Amniotic stem cell (primary cell): ENCODE measurements at regions not wholly inside any gene's neighbourhood (a gene's known extent, or its start where the extent isn't known, plus 50 kb on each side); places are given as distances from the start of the nearest gene placed in this dataset.
"Not testable (repeated sequence)": the region's sequence is repeated elsewhere in the genome, so short reads cannot be mapped to it uniquely, and the experiment has no call there.

Experiments used
- DNase-seq: peaks from one replicate; lab custom pipeline; 2025; lab: John Stamatoyannopoulos, UW

DNA sequence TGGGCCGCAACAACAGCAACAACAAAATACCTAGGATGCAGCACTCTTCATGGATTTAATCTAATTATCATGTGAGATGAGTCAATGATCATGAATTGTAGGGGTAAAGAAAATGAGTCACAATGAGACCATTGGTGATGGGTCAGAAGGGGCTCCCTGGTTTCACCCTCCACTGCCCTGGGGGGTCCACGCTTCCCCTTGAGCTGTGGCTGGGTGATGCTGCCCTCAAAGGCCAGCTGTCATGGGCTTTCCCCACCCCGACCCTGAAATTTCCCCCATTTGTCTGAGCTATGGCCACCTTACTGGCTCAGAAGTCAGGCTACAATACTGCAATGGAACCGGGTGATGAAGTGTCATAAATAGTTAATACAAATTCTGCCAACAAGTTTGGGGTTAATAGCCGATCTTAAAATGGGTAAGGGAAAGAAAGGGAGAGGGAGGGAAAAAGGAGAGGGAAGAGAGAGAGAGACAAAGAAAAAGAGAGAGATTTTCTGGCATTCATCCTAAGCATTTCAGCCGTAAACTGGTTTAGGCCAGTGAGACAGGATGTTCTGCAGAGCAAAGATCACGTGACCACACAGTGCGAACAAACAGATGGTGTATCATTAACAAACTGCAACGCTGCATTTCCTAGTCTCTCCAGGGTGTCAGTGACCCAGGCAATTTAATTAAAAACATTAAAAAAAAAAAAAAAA is 143.4 kb upstream of the ERRFI1 start:
- no peak for DNase-seq

- no peak for DNase-seq
These were observed 141.8 kb upstream of the ERRFI1 start for GRCh38 chr1:8167936-8168335.

DNA sequence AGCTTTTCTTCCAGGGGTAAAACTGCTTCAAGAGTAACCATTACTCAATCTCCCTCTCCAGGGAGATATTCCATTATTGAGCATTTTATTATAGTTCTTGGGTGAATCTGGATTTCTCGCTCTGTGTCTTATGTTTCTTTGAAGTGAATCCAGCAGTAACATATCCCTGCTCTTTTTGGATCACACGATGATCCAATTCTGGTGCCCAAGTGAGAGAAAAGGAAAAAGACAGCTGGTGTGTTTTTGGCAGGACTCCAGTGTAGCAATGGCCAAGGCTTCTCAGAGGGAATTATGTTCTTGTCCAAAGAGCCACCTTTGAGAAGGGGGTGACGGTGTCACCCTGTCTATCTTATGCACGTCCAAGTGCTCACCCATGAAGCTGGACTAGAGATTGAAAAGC is 140.3 kb upstream of the ERRFI1 start:
- no peak for DNase-seq

DNA sequence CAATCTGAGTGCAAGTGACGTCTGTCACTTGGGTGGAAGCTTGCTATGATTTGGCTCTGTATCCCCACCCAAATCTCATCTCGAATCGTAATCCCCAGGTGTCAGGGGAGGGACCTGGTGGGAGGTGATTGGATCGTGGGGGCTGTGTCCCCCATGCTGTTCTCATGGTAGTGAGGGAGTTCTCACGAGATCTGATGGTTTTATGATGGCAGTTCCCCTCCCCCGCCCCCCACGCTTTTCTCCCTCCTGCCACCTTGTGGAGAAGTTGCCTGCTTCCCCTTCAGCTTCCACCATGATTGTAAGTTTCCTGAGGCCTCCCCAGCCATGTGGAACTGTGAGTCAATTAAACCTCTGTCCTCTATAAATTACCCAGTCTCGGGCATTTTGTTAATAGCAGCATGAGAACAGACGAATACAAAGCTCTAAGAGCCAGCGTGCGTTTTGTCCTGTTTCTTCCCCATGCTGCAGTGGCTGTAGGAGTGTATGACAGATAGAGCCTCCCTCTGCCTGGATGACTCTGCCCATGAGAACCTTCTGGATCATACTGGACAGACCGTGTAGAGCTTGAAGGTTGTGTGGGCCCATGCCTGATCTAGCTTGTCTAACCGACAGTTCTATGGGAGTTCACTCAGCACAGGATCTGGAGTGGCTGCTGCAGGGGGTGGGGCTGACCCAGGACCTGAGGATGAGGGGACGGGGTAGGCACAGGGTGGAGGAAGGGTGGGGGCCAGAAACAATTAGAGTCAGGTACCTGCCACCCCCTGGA is 139.7 kb upstream of the ERRFI1 start:
- DNase-seq, result no peak

DNA sequence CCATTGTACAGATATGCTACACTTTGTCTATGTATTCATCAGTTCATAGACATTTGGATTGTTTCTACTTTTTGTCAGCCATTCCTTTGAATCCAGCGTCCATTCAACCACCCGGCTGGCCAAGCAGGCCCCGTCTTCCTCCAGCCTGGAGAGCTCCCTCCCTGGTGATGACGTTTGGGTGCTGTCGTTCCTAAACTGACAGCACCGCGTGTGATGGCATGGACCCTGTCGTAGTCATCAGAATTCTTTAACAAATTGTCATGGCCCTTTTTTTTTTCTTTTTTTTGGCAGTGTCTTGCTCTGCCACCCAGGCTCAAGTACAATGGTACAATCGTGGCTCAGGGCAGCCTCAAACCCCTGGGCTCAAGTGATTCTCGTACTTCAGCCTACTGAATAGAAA is 138.6 kb upstream of the ERRFI1 start:
- DNase-seq, result no peak

GRCh38 chr1:8163039-8163438 is 136.9 kb upstream of the ERRFI1 start:
- no peak for DNase-seq

- no peak for DNase-seq
These were observed 136.1 kb upstream of the ERRFI1 start for GRCh38 chr1:8162168-8162567.

DNA sequence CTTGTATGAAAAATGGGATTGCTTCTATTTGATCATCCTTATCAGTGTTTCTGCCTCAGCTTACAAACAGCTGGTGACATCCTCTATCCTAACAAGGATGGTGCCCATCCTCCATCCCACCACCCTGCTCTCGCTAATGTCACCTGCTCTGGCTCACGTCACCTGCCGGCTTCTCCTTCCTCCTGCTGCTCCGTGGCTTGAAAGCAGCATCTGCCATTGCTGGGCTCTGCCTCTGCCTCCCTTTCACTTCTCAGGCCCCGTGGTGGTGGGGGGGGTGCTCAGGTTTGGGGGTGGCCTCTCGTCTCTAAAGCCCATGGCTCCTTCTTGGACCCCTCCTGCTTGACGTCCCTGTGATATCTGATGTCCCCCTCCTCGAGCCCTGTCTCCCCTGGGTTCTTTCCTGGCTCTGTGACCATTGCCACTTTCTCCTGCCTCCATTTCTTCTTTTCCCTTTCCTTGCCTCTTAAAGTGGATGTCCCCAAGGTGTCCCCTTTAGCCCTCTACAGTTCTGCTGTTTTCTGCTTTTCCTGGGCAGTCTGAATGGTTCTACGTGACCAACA is 135.5 kb upstream of the ERRFI1 start:
- DNase-seq, result no peak

DNA sequence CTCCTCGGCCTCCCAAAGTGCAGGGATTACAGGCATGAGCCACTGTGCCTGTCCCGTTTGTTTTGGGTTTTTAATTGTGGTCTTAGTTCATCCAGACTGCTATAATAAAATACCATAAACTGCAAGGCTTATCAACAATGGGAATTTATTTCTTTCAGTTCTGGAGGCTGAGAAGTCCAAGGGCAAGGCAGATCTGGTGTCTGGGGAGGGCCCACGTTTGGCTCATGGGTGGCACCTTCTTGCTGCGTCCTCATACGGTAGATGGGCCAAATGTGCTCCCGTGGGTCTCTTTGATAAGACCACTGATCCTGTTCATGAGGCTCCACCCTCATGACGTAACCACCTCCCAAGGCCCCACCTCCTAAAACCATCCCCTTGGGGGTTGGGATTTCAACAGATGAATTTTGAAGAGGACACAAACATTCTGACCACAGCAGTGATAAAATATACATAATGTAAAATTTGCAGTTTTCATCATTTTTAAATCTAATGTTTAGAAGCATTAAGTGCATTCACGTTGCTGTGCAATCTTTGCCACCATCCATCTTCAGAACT is 133.4 kb upstream of the ERRFI1 start:
- DNase-seq, result no peak

DNA sequence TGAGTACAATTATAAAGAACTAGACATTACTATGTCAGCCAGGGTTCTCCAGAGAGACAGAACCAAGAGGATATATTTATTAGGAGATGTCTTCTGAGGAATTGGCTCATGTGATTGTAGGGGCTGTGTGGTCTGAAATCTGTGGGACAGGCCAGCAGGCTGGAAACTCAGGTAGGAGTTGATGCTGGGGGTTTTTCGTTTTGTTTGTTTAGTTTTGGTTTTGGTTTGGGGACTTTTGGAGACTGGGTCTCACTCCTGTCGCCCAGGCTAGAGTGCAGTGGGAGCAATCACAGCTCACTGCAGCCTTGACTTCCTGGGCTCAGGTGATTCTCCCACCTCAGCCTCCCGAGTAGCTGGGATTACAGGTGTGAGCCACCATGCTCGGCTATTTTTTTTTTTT is 132.9 kb upstream of the ERRFI1 start:
- DNase-seq, result no peak

DNA sequence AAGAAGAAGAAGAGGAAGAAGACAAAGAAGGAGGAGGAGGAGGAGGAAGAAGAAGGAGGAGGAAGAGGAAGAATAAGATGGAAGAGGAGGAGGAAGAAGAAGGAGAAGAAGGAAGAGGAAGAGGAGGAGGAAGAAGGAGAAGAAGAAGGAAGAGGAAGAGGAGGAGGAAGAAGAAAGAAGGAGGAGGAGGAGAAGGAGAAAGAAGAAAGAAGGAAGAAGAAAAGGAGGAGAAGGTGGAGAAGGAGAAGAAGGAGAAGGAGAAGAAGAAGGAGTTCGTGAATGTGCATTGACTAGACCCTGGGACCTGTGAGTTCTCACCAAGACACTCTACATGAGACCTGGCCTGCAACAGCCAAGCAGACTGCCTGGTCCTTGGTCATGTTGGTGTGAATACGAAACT is 131.7 kb upstream of the ERRFI1 start:
- DNase-seq, result no peak

DNA sequence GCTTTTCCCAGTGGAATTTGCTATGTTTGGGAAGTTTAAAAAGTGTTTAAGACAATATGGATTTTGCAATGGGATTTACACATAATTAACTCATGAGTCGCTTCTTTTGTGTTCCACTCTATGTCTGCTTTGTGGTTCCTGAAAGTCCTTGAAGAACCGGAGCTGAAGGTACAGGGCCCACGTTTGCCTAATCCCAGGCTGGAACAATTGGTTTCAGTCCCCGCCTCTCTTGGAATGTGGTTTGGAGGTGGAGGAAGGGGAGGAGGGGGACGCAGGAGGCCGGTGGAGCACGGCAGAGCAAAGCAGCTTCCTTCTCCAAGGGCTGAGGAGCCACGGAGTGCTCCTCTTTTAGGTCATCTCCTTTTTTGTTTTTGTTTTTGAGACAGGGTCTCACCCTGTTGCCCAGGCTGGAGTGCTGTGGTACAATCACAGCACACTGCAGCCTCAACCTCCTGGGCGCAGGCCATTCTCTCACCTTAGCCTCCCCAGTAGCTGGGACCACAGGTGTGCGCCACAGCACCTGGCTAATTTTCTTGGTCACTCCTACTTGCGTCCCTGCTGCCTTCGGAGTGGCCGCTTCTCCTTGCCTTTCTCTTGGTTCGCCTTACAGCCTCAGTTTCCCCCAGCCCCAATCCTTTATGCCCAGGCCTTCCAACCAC is 129.5 kb upstream of the ERRFI1 start:
- no peak for DNase-seq

GRCh38 chr1:8154621-8155052 is 128.5 kb upstream of the ERRFI1 start:
- DNase-seq, result no peak

GRCh38 chr1:8153961-8154360 is 127.9 kb upstream of the ERRFI1 start:
- DNase-seq, result no peak

DNA sequence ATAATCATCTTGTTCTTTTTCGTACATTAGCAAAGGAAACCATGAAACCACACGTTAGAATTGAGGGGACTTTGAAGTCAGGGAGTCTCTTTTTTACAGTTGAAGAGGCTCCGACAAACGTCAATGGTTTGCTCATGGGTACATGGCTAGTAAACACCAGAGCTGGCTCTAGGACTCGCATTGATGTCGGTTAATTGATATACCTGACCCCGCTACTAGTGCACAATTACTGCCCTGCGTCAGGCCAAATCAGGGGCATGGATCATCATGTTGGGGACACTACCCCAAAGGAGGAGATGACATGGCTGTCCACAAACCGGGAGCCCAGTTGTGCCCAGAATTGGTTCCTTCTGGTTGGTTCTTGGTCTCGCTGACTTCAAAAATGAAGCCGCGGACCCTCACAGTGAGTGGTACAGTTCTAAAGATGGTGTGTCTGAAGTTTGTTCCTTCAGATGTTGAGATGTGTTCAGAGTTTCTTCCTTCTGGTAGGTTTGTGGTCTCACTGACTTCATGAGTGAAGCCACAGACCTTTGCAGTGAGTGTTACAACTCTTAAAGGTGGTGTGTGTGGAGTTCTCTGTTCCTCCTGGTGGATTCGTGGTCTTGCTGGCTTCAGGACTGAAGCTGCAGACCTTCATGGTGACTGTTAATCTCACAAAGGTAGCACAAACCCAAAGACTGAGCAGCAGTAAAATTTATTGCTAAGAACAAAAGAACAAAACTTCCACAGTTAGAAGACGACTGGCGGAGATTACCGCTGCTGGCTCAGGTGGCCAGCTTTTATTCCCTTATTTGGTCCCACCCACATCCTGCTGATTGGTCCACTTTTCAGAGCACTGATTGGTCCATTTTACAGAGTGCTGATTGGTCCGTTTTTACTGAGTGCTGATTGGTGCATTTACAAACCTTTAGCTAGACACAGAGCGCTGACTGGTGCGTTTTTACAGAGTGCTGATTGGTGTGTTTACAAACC is 126.9 kb upstream of the ERRFI1 start:
- DNase-seq, result no peak

DNA sequence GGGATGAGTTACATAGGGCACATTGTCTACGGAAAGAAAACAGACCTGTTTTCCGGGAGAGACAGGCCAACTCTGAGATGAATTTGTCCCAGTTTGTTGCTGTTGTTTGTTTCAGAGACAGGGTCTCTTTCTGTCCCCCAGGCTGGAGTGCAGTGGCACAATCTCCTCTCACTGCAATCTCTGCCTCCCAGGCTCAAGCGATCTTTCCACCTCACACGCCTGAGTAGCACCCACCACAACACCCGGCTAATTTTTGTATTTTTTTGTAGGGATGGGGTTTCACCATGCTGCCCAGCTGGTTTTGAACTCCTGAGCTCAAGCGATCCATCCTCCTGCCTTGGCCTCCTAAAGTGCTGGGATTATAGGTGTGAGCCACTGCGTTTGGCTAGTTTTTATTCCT is 125.5 kb upstream of the ERRFI1 start:
- DNase-seq, result no peak

- not testable (repeated sequence) for DNase-seq
These were observed 123.6 kb upstream of the ERRFI1 start for GRCh38 chr1:8149756-8150155.

- no peak for DNase-seq
These were observed 121.8 kb upstream of the ERRFI1 start for GRCh38 chr1:8147956-8148355.

GRCh38 chr1:8146257-8146855 is 120.2 kb upstream of the ERRFI1 start:
- DNase-seq, result no peak

DNA sequence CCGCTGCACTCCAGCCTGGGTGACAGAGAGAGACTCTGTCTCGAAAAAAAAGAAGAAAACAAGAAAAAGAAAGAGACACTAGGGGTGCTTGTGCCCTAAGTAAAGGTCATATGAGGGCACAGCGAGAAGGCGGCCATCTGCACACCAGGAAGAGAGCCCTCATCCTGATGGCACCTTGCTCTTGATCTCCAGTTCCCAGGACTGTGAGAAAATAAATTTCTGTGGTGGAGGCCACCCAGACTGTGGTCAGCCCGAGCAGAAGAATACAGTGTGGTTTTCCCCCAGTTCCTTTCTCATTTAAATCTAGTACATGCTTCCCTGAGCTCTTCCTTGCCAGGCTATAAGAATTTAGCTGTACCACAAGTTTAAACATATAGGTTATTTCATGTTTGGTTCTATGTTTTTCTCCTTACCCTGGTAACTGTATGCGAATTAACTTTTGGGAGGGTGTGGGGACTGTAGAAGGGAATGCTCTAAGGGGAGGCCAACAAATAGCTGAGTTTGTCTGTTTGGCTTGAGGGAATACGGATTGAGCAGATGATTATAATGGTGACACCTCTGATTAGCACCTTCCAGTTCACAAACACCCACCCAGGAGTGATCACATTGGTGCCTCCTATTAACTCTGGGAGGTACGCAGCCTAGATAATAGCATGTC is 119.6 kb upstream of the ERRFI1 start:
- no peak for DNase-seq
